GM13977 (cell line): ENCODE measurements at regions not wholly inside any gene's neighbourhood (a gene's known extent, or its start where the extent isn't known, plus 50 kb on each side); places are given as distances from the start of the nearest gene placed in this dataset.

Experiments used
- DNase-seq: peaks from one replicate; pipeline ENCODE4 v3.0.0; 2012; ENCODE audit warnings: low spot score
- CTCF ChIP-seq: IDR thresholded peaks from 2 replicates; pipeline ENCODE4 v1.5.1; 2012; ENCODE audit warnings: mild to moderate bottlenecking, control low read depth; ENCODE audit not compliant: insufficient read depth; ENCODE audit errors: extremely low read depth, missing control alignments
- in situ Hi-C: fragments of 300-500 bp; cut with MboI; formaldehyde crosslinking; loops from one replicate; pipeline ENCODE4 v1.12.0; 2022; ENCODE audit warnings: low sequenced_read_pairs, low pct_unique_long_range_greater_than_20kb, mixed read lengths, inconsistent platforms; ENCODE audit not compliant: unreplicated experiment

DNA sequence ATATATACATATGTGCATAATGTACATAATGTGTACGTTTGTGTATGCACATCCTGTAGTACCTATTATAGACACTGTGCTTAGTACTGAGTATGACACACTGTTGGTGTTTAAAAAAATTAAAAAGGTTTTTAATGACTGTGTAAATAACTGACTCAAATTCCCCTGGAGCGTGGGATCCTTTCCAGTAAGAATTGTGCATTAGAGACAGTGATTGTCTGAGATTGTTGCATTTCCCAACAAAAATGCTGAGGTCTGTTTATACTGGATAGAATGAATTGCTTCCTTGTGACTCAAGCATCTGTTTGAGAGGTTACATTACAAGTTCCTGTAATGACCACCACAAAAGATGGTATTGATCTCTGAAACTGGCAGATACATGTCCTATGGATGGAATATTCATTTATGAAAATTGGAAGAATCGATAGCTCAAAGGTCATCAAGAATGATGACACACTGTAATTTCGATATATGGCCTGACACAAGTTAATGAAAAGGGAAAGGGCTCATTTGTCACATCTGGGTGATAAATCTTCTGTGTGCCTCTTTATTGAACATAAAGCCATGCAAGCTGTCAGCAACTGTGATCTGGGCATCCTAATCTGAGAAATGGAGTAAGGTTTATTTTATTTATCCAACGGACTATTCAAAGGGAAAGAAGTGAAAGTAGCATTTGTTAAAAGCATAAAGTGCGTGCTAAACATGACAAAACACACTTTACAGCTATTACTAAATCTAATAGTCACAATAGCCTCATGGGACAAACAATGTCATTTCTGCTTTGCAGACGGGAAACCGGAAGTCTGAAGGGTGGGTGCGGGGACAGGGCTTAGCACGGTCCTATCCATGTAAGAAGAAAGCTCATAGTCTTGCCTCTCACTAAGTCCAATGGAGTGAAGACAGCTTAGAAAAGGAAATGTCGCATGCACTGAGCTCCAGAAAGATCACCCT is 228.8 kb downstream of the CDH11 start:
- TF ChIP-seq CTCF = no peak
- no peak for DNase-seq

DNA sequence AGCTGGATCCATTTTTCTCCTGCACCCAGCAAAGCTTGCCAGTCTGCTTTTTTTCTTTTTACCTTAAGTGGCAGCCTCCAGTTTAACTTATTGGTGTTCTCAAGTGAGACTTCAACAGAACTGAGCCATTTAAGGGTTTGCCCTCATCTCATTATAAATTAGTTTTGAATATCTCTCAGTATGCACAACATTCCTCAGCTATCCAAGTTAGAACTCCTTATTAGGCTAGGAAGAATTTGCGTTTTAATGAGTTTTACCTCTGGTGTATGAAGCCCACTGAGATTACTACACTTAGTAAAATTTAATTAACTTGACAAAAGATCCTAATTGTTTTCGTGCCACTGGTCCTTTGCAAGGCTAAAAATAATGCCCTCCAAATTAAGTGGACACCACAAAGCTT is 232.4 kb downstream of the CDH11 start:
- no peak for DNase-seq
- in situ Hi-C loops = no loop called here
- no peak for TF ChIP-seq CTCF

More for the DNA sequence above, 228.8 kb downstream of the CDH11 start:
- in situ Hi-C loops = no loop called here

- no peak for TF ChIP-seq CTCF
- no peak for DNase-seq
- in situ Hi-C loops = no loop called here
Measured at GRCh38 chr16:64887651-64888050, 234.2 kb downstream of the CDH11 start.

DNA sequence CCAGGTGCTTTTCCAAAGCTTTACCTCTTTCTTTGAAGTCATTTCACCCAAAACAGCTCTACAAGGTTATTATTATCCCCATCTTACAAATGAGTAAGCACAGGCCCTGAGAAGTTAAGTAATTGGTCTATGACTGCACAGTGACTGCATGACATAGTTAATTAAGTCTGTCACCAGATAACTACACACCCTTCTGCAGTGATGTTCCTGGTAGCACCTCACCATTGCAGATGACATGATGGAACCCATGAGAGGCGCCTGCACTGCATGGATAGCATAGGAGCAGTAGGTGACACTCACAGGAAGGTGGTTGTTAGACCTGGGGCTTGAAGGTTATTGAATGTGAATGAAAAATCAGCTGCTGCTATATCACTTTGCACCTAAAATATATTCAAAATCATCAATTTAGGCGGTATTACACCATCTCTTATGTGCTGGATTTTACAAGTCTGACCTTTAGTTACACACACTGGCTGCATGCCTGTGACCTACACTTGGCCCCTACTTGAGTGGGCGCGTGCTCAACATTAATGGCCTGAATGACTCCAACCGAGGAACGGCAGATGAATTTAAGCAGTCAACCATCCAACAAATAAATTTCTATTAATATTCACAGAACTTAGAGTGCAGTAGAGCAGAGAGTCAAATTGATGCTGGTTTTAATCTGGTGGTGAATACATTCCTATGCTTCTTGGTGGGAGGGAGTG is 239.6 kb downstream of the CDH11 start:
- TF ChIP-seq CTCF = no peak
- in situ Hi-C loops = no loop called here
- no peak for DNase-seq

DNA sequence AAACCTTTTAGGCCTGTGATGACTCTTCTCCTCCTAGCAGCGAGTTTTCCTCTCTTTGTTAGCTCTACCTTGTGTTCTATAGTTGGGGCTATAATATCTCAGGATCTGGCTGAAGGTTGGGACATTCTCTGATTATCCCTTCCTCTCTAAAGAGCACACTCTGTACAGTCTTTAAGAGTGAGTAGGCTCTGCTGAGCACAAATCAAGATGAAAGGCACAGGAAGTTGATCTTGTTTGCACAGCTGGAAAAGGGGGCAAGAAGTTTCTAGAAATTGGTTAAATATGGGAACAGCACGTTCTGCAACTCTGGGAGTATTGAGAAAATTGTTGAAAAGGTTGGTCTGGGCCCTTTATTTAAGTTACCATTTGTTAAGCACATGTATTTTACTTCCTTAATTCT is 240.9 kb downstream of the CDH11 start:
- in situ Hi-C loops = no loop called here
- no peak for DNase-seq
- TF ChIP-seq CTCF = no peak

GRCh38 chr16:64880006-64880405 is 241.9 kb downstream of the CDH11 start:
- DNase-seq = no peak
- no peak for TF ChIP-seq CTCF
- in situ Hi-C loops = no loop called here
